ENCODE measurements at regions not wholly inside any gene's neighbourhood (a gene's known extent, or its start where the extent isn't known, plus 50 kb on each side); places are given as distances from the start of the nearest gene placed in this dataset.

GRCh38 chr1:78254517-78254916 lies 208.8 kb downstream of the GIPC2 start:
- no peak overlapping the region for H3K27ac ChIP-seq
- Mint-ChIP-seq H3K4me3 (no peak overlapping the region), H3K27me3 (ENCODE audit: insufficient read depth, low read depth) (peaks cover 2% of the 10 kb centered on the region), H3K9me3 (peaks cover 3% of the 10 kb centered on the region), H3K36me3 (no peaks in the 10 kb centered on the region), H3K27ac (no peak overlapping the region), H3K4me1 (peaks cover 2% of the 10 kb centered on the region)
- no peak overlapping the region for H3K4me2 ChIP-seq
- no peaks in the 10 kb centered on the region for H3K36me3 ChIP-seq
- no peaks in the 10 kb centered on the region for H3K9me3 ChIP-seq (ENCODE audit: low read depth)
- no peak overlapping the region for H3K9ac ChIP-seq
- TF ChIP-seq EZH2phosphoT487 (IDR thresholded peaks at IDR 0.05) (no peak), EZH2 (IDR thresholded peaks at IDR 0.05) (no peak)
- TF ChIP-seq, protein P1, sequence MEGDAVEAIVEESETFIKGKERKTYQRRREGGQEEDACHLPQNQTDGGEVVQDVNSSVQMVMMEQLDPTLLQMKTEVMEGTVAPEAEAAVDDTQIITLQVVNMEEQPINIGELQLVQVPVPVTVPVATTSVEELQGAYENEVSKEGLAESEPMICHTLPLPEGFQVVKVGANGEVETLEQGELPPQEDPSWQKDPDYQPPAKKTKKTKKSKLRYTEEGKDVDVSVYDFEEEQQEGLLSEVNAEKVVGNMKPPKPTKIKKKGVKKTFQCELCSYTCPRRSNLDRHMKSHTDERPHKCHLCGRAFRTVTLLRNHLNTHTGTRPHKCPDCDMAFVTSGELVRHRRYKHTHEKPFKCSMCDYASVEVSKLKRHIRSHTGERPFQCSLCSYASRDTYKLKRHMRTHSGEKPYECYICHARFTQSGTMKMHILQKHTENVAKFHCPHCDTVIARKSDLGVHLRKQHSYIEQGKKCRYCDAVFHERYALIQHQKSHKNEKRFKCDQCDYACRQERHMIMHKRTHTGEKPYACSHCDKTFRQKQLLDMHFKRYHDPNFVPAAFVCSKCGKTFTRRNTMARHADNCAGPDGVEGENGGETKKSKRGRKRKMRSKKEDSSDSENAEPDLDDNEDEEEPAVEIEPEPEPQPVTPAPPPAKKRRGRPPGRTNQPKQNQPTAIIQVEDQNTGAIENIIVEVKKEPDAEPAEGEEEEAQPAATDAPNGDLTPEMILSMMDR (IDR thresholded peaks at IDR 0.05) = no peak
- H4K20me1 ChIP-seq (ENCODE audit: low read depth) = no peaks in the 10 kb centered on the region
- no peaks in the 10 kb centered on the region for H3K79me2 ChIP-seq (ENCODE audit: low read depth)
- H3K27me3 ChIP-seq = peaks cover 29% of the 10 kb centered on the region
- no peaks in the 10 kb centered on the region for H3F3A ChIP-seq (ENCODE audit: low read depth)
- H3K4me1 ChIP-seq = no peaks in the 10 kb centered on the region
- H2AFZ ChIP-seq (replicated peaks) = no peak overlapping the region
- DNase-seq (ENCODE audit: low spot score) = no peak
- no peak overlapping the region for H3K4me3 ChIP-seq

- TF ChIP-seq EZH2phosphoT487 (IDR thresholded peaks at IDR 0.05) = no peak
- no peak for TF ChIP-seq EZH2 (IDR thresholded peaks at IDR 0.05)
- TF ChIP-seq, protein P1 (IDR thresholded peaks at IDR 0.05) = no peak
- no peaks in the 10 kb centered on the region for H4K20me1 ChIP-seq (ENCODE audit: low read depth)
- Mint-ChIP-seq H3K4me3 (no peak overlapping the region), H3K9me3 (peaks cover 3% of the 10 kb centered on the region), H3K4me1 (peaks cover 2% of the 10 kb centered on the region), H3K27ac (no peak overlapping the region), H3K27me3 (ENCODE audit: insufficient read depth, low read depth) (peaks cover 2% of the 10 kb centered on the region), H3K36me3 (no peaks in the 10 kb centered on the region)
- H3F3A ChIP-seq (ENCODE audit: low read depth) = no peaks in the 10 kb centered on the region
- H3K79me2 ChIP-seq (ENCODE audit: low read depth) = no peaks in the 10 kb centered on the region
- H2AFZ ChIP-seq (replicated peaks) = no peak overlapping the region
- H3K9ac ChIP-seq = no peak overlapping the region
- no peak overlapping the region for H3K4me2 ChIP-seq
- no peak overlapping the region for H3K27ac ChIP-seq
- H3K9me3 ChIP-seq (ENCODE audit: low read depth) = no peaks in the 10 kb centered on the region
- no peaks in the 10 kb centered on the region for H3K36me3 ChIP-seq
- no peaks in the 10 kb centered on the region for H3K4me1 ChIP-seq
- H3K4me3 ChIP-seq = no peak overlapping the region
- no peak for DNase-seq (ENCODE audit: low spot score)
- peaks cover 29% of the 10 kb centered on the region for H3K27me3 ChIP-seq
Observed at GRCh38 chr1:78255383-78255782, 209.6 kb downstream of the GIPC2 start.

- H3K4me3 Mint-ChIP-seq = no peak overlapping the region
- Histone ChIP-seq H3K4me3 (no peak overlapping the region), H3K27ac (no peak overlapping the region), H3K9me3 (ENCODE audit: low read depth) (no peaks in the 10 kb centered on the region), H2AFZ (replicated peaks) (no peak overlapping the region), H3K4me2 (no peak overlapping the region), H3F3A (ENCODE audit: low read depth) (no peaks in the 10 kb centered on the region), H3K9ac (no peak overlapping the region), H3K36me3 (no peaks in the 10 kb centered on the region), H4K20me1 (ENCODE audit: low read depth) (no peaks in the 10 kb centered on the region), H3K27me3 (peaks cover 29% of the 10 kb centered on the region), H3K4me1 (no peaks in the 10 kb centered on the region), H3K79me2 (ENCODE audit: low read depth) (no peaks in the 10 kb centered on the region)
- no peak for DNase-seq (ENCODE audit: low spot score)
- peaks cover 2% of the 10 kb centered on the region for H3K4me1 Mint-ChIP-seq
- TF ChIP-seq, protein P1 (IDR thresholded peaks at IDR 0.05) = no peak
- no peak for TF ChIP-seq EZH2phosphoT487 (IDR thresholded peaks at IDR 0.05)
- no peak for TF ChIP-seq EZH2 (IDR thresholded peaks at IDR 0.05)
- no peaks in the 10 kb centered on the region for H3K36me3 Mint-ChIP-seq
- H3K27ac Mint-ChIP-seq = no peak overlapping the region
- no peaks in the 10 kb centered on the region for H3K27me3 Mint-ChIP-seq (ENCODE audit: insufficient read depth, low read depth)
- H3K9me3 Mint-ChIP-seq = peaks cover 3% of the 10 kb centered on the region
Observed at GRCh38 chr1:78255846-78256245, 210.1 kb downstream of the GIPC2 start.
